OCI-LY1 (cell line): ENCODE measurements at regions not wholly inside any gene's neighbourhood (a gene's known extent, or its start where the extent isn't known, plus 50 kb on each side); places are given as distances from the start of the nearest gene placed in this dataset.

ENCODE experiments used
- H2AFZ ChIP-seq: fragments of 200-600 bp; sonication (generic), shearing (Covaris generic); 2 replicates; pipeline ENCODE4 v1.6.0; 2014; ENCODE audit warnings: antibody characterized with exemption, mild to moderate bottlenecking, low read length
- H3F3A ChIP-seq: fragments of 200-600 bp; sonication (generic), shearing (Covaris generic); 2 replicates; pipeline ENCODE4 v1.6.0; 2014; ENCODE audit warnings: mild to moderate bottlenecking, antibody characterized with exemption, low read length, moderate library complexity; ENCODE audit not compliant: insufficient read depth
- H3K27ac ChIP-seq: fragments of 200-600 bp; sonication (generic); 2 replicates; pipeline ENCODE4 v1.5.1; 2014; ENCODE audit warnings: low read length, mixed run types, mild to moderate bottlenecking, low read depth; ENCODE audit not compliant: poor library complexity, severe bottlenecking
- H3K27me3 ChIP-seq: fragments of 200-600 bp; sonication (generic); 2 replicates; pipeline ENCODE4 v1.6.0; 2014; ENCODE audit warnings: antibody characterized with exemption, mild to moderate bottlenecking, low read length, moderate library complexity; ENCODE audit not compliant: insufficient read depth
- H3K36me3 ChIP-seq: fragments of 200-600 bp; sonication (generic); 2 replicates; pipeline ENCODE4 v1.6.1; 2014; ENCODE audit warnings: mild to moderate bottlenecking, antibody characterized with exemption, low read length, moderate library complexity, mixed read lengths; ENCODE audit not compliant: insufficient read depth
- H3K4me1 ChIP-seq: fragments of 200-600 bp; sonication (generic); 2 replicates; pipeline ENCODE4 v1.5.1; 2014; ENCODE audit warnings: mild to moderate bottlenecking, low read length, moderate library complexity; ENCODE audit not compliant: insufficient read depth, severe bottlenecking
- H3K4me2 ChIP-seq: fragments of 200-600 bp; sonication (generic), shearing (Covaris generic); 2 replicates; pipeline ENCODE4 v1.6.1; 2014; ENCODE audit warnings: low read length
- H3K4me3 ChIP-seq: fragments of 200-600 bp; sonication (generic); 2 replicates; pipeline ENCODE4 v1.5.1; 2014; ENCODE audit warnings: low read length, low read depth, mild to moderate bottlenecking, mixed read lengths; ENCODE audit not compliant: poor library complexity, severe bottlenecking
- H3K79me2 ChIP-seq: fragments of 200-600 bp; shearing (Covaris generic); 2 replicates; pipeline ENCODE4 v1.6.1; 2016; ENCODE audit warnings: mixed run types, low read length, mixed read lengths; ENCODE audit not compliant: insufficient read depth
- H3K9ac ChIP-seq: fragments of 200-600 bp; sonication (generic), shearing (Covaris generic); 2 replicates; pipeline ENCODE4 v1.6.1; 2014; ENCODE audit warnings: mild to moderate bottlenecking, low read length, mixed read lengths
- H3K9me2 ChIP-seq: fragments of 200-600 bp; sonication (generic), shearing (Covaris generic); 2 replicates; pipeline ENCODE4 v1.6.1; 2014; ENCODE audit warnings: low read depth, mild to moderate bottlenecking, low read length, mixed read lengths
- H3K9me3 ChIP-seq: fragments of 200-600 bp; shearing (Covaris generic); 2 replicates; pipeline ENCODE4 v1.6.1; 2014; ENCODE audit warnings: low read length, mixed read lengths
- H4K20me1 ChIP-seq: fragments of 200-600 bp; sonication (generic), shearing (Covaris generic); 2 replicates; pipeline ENCODE4 v1.6.0; 2016; ENCODE audit warnings: mild to moderate bottlenecking, low read length; ENCODE audit not compliant: insufficient read depth
- CTCF ChIP-seq: fragments of 200-600 bp; sonication (generic), shearing (Covaris generic); IDR thresholded peaks from 2 replicates; pipeline ENCODE4 v1.5.1; 2017; ENCODE audit warnings: mild to moderate bottlenecking, antibody characterized with exemption, low read length, moderate library complexity, mixed read lengths
- EZH2 ChIP-seq: fragments of 200-600 bp; sonication (generic), shearing (Covaris generic); IDR thresholded peaks from 2 replicates; pipeline ENCODE4 v1.8.0; 2017; ENCODE audit warnings: borderline replicate concordance, mixed run types, mild to moderate bottlenecking, antibody characterized with exemption, low read length, moderate library complexity, mixed read lengths

GRCh38 chr3:174767406-174767805 lies 91.7 kb upstream of the NAALADL2 start:
- Histone ChIP-seq H3K27me3 (no peaks in the 10 kb centered on the region), H3K4me1 (no peaks in the 10 kb centered on the region), H3K36me3 (no peaks in the 10 kb centered on the region), H3K4me2 (no peak overlapping the region), H3K27ac (no peak overlapping the region), H3K9me2 (no peaks in the 10 kb centered on the region), H2AFZ (no peak overlapping the region), H3K9me3 (no peaks in the 10 kb centered on the region), H3F3A (no peaks in the 10 kb centered on the region), H3K4me3 (no peak overlapping the region), H3K79me2 (no peaks in the 10 kb centered on the region), H3K9ac (no peak overlapping the region), H4K20me1 (no peaks in the 10 kb centered on the region)
- TF ChIP-seq CTCF (no peak), EZH2 (no peak)

GRCh38 chr3:174767853-174768382 lies 91.2 kb upstream of the NAALADL2 start:
- Histone ChIP-seq H3K36me3 (no peaks in the 10 kb centered on the region), H3F3A (no peaks in the 10 kb centered on the region), H4K20me1 (no peaks in the 10 kb centered on the region), H2AFZ (no peak overlapping the region), H3K4me1 (no peaks in the 10 kb centered on the region), H3K27me3 (no peaks in the 10 kb centered on the region), H3K9me2 (no peaks in the 10 kb centered on the region), H3K79me2 (no peaks in the 10 kb centered on the region), H3K27ac (no peak overlapping the region), H3K4me2 (no peak overlapping the region), H3K9ac (no peak overlapping the region), H3K4me3 (no peak overlapping the region), H3K9me3 (no peaks in the 10 kb centered on the region)
- no peak for TF ChIP-seq EZH2
- no peak for TF ChIP-seq CTCF

GRCh38 chr3:174769171-174769570 lies 90.0 kb upstream of the NAALADL2 start:
- no peak overlapping the region for H3K27ac ChIP-seq
- H3K4me2 ChIP-seq, result no peak overlapping the region
- H3K9me2 ChIP-seq, result no peaks in the 10 kb centered on the region
- H3K4me1 ChIP-seq, result no peaks in the 10 kb centered on the region
- TF ChIP-seq EZH2 (no peak), CTCF (no peak)
- H4K20me1 ChIP-seq, result no peaks in the 10 kb centered on the region
- no peak overlapping the region for H3K9ac ChIP-seq
- no peaks in the 10 kb centered on the region for H3K36me3 ChIP-seq
- H3K79me2 ChIP-seq, result no peaks in the 10 kb centered on the region
- H3K27me3 ChIP-seq, result no peaks in the 10 kb centered on the region
- no peak overlapping the region for H2AFZ ChIP-seq
- H3F3A ChIP-seq, result no peaks in the 10 kb centered on the region
- no peaks in the 10 kb centered on the region for H3K9me3 ChIP-seq
- H3K4me3 ChIP-seq, result no peak overlapping the region
